HEK293T (cell line): ENCODE measurements at regions not wholly inside any gene's neighbourhood (a gene's known extent, or its start where the extent isn't known, plus 50 kb on each side); places are given as distances from the start of the nearest gene placed in this dataset.

Experiments used
- CTCF ChIA-PET: fragments of 350-600 bp; formaldehyde crosslinking; extraction: SDS; loops from one replicate; lab custom pipeline; 2021; ENCODE audit warnings: antibody characterized with exemption, inconsistent platforms; lab: Yijun Ruan, JAX
- POLR2A ChIA-PET: fragments of 350-600 bp; formaldehyde crosslinking; extraction: SDS; loops from one replicate; lab custom pipeline; 2020; ENCODE audit warnings: antibody characterized with exemption, inconsistent platforms; lab: Yijun Ruan, JAX
- DNase-seq: peaks from one replicate; pipeline ENCODE4 v3.0.0; 2012; ENCODE audit warnings: mixed read lengths; ENCODE audit errors: extremely low spot score
- ARNT ChIP-seq: fragments of 450-650 bp; IDR thresholded peaks from 2 replicates; pipeline ENCODE4 v1.6.1; 2017; ENCODE audit warnings: mild to moderate bottlenecking
- BHLHE40 ChIP-seq: fragments of 450-650 bp; IDR thresholded peaks from 2 replicates; pipeline ENCODE4 v1.6.1; 2016; ENCODE audit warnings: mild to moderate bottlenecking, moderate library complexity, borderline replicate concordance
- CTBP1 ChIP-seq: fragments of 450-650 bp; IDR thresholded peaks from 2 replicates; pipeline ENCODE4 v1.6.1; 2016; ENCODE audit warnings: borderline replicate concordance
- ELF4 ChIP-seq: fragments of 450-650 bp; IDR thresholded peaks from 2 replicates; pipeline ENCODE4 v1.6.1; 2017; ENCODE audit warnings: antibody characterized with exemption
- FOXA1 ChIP-seq: fragments of 450-650 bp; IDR thresholded peaks from 2 replicates; pipeline ENCODE4 v1.6.1; 2016; ENCODE audit warnings: mild to moderate bottlenecking
- FOXK2 ChIP-seq: fragments of 450-650 bp; IDR thresholded peaks from 2 replicates; pipeline ENCODE4 v1.6.1; 2016; ENCODE audit warnings: mild to moderate bottlenecking
- FOXM1 ChIP-seq: fragments of 450-650 bp; IDR thresholded peaks from 2 replicates; pipeline ENCODE4 v1.6.1; 2017; ENCODE audit warnings: mild to moderate bottlenecking, borderline replicate concordance
- HDGF ChIP-seq: fragments of 450-650 bp; IDR thresholded peaks from 2 replicates; pipeline ENCODE4 v1.6.1; 2017; ENCODE audit warnings: antibody characterized with exemption, borderline replicate concordance
- L3MBTL2 ChIP-seq: fragments of 450-650 bp; conservative IDR thresholded peaks from 2 replicates; pipeline ENCODE4 v1.6.1; 2016; ENCODE audit warnings: mild to moderate bottlenecking
- LEF1 ChIP-seq: fragments of 450-650 bp; IDR thresholded peaks from 2 replicates; pipeline ENCODE4 v1.6.1; 2017; ENCODE audit warnings: mild to moderate bottlenecking, borderline replicate concordance
- NFRKB ChIP-seq: fragments of 450-650 bp; IDR thresholded peaks from 2 replicates; pipeline ENCODE4 v1.6.1; 2016; ENCODE audit warnings: mild to moderate bottlenecking, moderate library complexity
- SP1 ChIP-seq: fragments of 450-650 bp; IDR thresholded peaks from 2 replicates; pipeline ENCODE4 v1.6.1; 2017
- SUZ12 ChIP-seq: fragments of 450-650 bp; IDR thresholded peaks from 2 replicates; pipeline ENCODE4 v1.6.1; 2016; ENCODE audit warnings: mild to moderate bottlenecking
- TARDBP ChIP-seq: fragments of 450-650 bp; IDR thresholded peaks from 2 replicates; pipeline ENCODE4 v1.6.1; 2016
- ZNF384 ChIP-seq: fragments of 450-650 bp; IDR thresholded peaks from 2 replicates; pipeline ENCODE4 v1.6.1; 2016
- TF ChIP-seq, protein P1 (sequence below): fragments of 450-650 bp; IDR thresholded peaks from 2 replicates; pipeline ENCODE4 v1.6.1; 2016

DNA sequence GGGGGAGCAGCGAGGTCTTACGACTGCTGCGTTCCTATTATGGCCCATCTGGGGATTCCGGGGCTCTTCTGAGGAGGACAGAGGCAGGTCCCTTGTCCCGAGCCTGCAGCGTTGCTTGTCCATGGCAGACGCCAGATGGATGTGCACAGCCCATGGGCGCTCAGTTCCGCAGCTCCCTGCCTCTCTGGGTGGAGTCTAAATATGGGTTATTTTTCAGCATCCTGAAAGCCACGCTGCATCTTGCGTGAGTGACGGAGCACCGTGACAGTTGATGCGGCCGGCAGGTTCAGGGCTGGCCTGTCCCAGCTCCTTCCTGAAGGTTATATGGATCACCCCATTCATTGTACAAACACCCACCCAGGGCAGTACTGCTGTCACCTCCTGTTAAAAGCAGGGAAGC lies 1169.4 kb downstream of the BRD1 start:
- CTCF ChIA-PET: no interaction called here
- TF ChIP-seq L3MBTL2 (no peak), HDGF (no peak), TARDBP (no peak), BHLHE40 (no peak)
- DNase-seq: no peak
- POLR2A ChIA-PET: no interaction called here

DNA sequence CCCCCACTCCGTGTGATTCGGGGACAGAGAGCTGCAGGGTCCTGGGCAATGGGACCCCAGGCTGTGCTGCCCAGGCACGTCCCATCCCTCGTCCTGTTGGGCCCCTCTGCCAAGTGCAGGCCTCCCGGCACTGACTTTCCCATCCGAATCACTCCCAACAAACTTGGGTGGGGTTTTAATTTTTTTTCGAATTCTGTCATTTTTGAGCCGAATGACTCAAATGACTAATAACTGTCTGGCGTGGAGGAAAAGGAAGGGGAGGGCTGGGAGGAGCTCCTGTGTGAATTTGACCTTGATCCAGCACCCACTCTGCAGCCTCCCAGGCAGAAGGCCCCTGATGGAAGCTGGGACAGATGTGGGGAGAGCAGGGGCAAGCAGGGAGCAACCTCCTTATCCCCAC lies 1173.2 kb downstream of the BRD1 start:
- ChIA-PET POLR2A (no interaction called here), CTCF (no interaction called here)
- TF ChIP-seq ZNF384 (no peak), BHLHE40 (no peak), ELF4 (no peak), NFRKB (no peak), FOXK2 (no peak), SP1 (no peak), TARDBP (no peak), LEF1 (no peak), L3MBTL2 (no peak), SUZ12 (no peak), CTBP1 (no peak), FOXA1 (no peak), FOXM1 (no peak)
- TF ChIP-seq, protein P1, sequence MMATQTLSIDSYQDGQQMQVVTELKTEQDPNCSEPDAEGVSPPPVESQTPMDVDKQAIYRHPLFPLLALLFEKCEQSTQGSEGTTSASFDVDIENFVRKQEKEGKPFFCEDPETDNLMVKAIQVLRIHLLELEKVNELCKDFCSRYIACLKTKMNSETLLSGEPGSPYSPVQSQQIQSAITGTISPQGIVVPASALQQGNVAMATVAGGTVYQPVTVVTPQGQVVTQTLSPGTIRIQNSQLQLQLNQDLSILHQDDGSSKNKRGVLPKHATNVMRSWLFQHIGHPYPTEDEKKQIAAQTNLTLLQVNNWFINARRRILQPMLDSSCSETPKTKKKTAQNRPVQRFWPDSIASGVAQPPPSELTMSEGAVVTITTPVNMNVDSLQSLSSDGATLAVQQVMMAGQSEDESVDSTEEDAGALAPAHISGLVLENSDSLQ: no peak

DNA sequence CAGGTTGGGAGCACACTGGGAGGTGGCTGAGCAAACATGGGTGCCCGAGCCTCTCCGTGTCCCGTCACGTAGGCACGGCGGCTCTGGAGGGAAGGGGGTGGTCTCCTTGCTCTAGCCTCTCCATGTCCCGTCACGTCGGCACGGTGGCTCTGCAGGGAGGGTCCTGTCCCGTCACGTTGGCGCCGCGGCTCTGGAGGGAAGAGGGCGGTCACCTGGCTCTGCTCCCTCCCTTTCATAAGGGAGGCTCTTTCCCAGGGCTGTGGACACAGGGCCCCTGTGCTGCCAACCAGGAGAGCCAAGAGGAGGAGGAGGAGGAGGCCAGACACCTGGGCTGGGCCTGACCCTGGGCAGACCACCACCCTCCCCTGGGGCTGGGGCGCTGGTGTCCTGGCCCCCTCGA lies 1173.7 kb downstream of the BRD1 start:
- DNase-seq: no peak
- ChIA-PET POLR2A (no interaction called here), CTCF (no interaction called here)
- TF ChIP-seq HDGF (no peak), FOXM1 (no peak), FOXA1 (no peak), NFRKB (no peak), SP1 (no peak), FOXK2 (no peak), TARDBP (no peak), ZNF384 (no peak), SUZ12 (no peak), LEF1 (no peak), CTBP1 (no peak), BHLHE40 (no peak), ELF4 (no peak), L3MBTL2 (no peak), ARNT (no peak)
- TF ChIP-seq, protein P1: no peak

More for the DNA sequence above, 1173.2 kb downstream of the BRD1 start:
- DNase-seq: no peak

DNA sequence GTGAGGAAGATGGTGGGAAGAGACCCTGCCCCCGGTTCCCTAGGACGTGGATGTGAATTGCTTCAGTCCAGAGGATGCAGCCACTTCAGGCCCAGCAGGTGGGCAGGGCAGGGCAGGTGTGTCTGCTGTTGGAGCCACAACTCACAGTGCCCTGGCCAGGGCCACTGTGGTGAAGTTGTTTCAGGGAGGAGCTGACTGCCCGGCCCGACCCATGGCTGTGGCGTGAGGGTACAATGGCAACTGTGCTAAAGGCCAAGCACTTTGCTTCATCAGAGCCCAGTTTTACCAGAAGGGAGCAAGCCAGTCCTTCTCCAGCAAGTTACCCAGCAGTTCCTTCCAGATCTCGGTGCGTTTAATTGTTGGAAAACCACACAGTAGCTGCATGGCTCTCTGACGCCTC lies 1174.4 kb downstream of the BRD1 start:
- TF ChIP-seq ARNT (no peak), FOXA1 (no peak), CTBP1 (no peak), L3MBTL2 (no peak), ELF4 (no peak), ZNF384 (no peak), FOXM1 (no peak), TARDBP (no peak), SP1 (no peak), HDGF (no peak), LEF1 (no peak)
- TF ChIP-seq, protein P1: no peak
- no peak for DNase-seq
- CTCF ChIA-PET: no interaction called here
- POLR2A ChIA-PET: no interaction called here

DNA sequence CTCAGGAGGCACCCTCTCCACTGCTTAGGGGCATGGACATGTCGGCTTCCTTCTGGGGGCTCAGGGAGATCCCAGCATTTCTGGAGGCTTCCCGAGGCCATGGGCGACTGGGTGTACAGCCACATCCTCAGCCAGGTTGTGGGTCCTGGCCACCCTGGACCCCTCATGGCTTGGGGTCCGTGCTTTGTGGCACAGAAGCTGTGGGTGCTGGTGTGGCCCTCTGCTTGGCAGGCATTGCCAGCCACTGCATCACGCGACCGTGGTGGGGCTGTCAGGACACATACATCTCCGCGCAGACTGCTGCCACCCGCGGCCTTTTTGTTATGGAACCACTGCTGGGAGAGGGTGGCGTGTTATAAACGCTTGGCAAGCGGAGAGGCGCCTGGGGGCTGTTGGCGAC lies 1174.9 kb downstream of the BRD1 start:
- CTCF ChIA-PET: no interaction called here
- no peak for DNase-seq
- POLR2A ChIA-PET: no interaction called here
- TF ChIP-seq FOXK2 (no peak), ELF4 (no peak), SUZ12 (no peak), CTBP1 (no peak), ZNF384 (no peak), TARDBP (no peak), LEF1 (no peak), ARNT (no peak), SP1 (no peak), FOXM1 (no peak), NFRKB (no peak), BHLHE40 (no peak), FOXA1 (no peak), HDGF (no peak)
- TF ChIP-seq, protein P1: no peak
